ENCODE measurements at regions not wholly inside any gene's neighbourhood (a gene's known extent, or its start where the extent isn't known, plus 50 kb on each side); places are given as distances from the start of the nearest gene placed in this dataset.

DNA sequence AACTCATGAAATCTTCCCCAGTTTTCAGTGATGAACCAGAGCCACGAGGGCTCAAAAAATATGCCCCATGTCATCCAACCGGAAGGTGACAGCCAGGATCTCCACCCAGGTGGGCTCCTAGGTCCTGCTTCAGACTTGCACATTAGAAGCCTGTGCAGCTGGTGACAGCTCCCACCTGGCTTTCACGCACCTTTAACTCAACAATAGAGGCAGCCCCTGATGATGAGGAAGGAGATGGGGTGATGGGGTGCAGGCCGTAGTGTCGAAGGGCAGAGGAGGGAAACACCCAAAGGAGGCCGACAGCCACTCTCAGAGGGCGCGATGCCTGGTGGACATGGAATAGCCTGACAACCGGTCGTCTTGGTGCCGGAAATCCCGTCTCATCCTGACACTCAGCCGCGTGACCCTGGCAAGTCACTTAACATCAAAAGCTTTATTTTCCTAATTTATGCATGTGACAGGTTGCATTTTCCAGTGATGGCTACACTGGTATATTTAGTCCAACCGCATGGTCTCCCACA is 118.0 kb downstream of the SOX1 start:
- Histone ChIP-seq H3K4me3 (ENCODE audit: low read length in 2 of 2) (no peak overlapping the region), H3K4me1 (ENCODE audit: control insufficient read depth in 2 of 2, insufficient read depth in 2 of 2, low read length in 2 of 2) (no peaks in the 10 kb centered on the region), H3K9me3 (ENCODE audit: control insufficient read depth in 2 of 2, insufficient read depth in 1 of 2, low read length in 1 of 2) (no peaks in the 10 kb centered on the region), H3K27me3 (ENCODE audit: control insufficient read depth in 2 of 2, insufficient read depth in 1 of 2, low read length in 1 of 2) (no peaks in the 10 kb centered on the region), H3K36me3 (ENCODE audit: control insufficient read depth in 2 of 2, insufficient read depth in 2 of 2, low read length in 1 of 2) (no peaks in the 10 kb centered on the region), H3K27ac (ENCODE audit: low read depth in 1 of 2, low read length in 1 of 2) (no peak overlapping the region)
- DNase-seq (ENCODE audit: low read depth in 6 of 9, low spot score in 9 of 9), result no peak
- WGBS, result 90% methylated on average over 15 of the region's 15 CpGs

DNA sequence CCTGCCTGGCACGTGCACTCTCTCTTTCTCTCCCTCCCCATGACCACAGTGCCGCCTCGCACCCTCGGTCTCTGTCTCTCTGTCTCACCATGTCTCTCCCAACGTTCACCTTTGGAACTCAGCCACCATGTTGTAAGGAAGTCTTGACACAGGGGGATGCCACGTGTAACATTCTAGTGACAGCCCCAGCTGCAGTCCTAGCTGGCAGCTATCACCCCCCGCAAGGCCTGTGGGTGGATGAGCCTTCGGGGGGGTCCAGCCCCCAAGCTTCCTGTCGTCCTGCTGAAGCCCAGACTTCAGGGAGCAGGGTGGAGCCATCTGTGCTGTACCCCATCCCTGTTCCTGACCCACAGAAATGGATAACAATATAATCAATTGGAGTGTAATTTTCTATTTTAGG is 118.5 kb downstream of the SOX1 start:
- 87% methylated on average over 9 of the region's 9 CpGs for WGBS
- no peaks in the 10 kb centered on the region for H3K9me3 ChIP-seq (ENCODE audit: control insufficient read depth in 2 of 2, insufficient read depth in 1 of 2, low read length in 1 of 2)
- no peaks in the 10 kb centered on the region for H3K27me3 ChIP-seq (ENCODE audit: control insufficient read depth in 2 of 2, insufficient read depth in 1 of 2, low read length in 1 of 2)
- no peaks in the 10 kb centered on the region for H3K36me3 ChIP-seq (ENCODE audit: control insufficient read depth in 2 of 2, insufficient read depth in 2 of 2, low read length in 1 of 2)
- no peak overlapping the region for H3K27ac ChIP-seq (ENCODE audit: low read depth in 1 of 2, low read length in 1 of 2)
- no peak for DNase-seq (ENCODE audit: low read depth in 6 of 9, low spot score in 9 of 9)
- no peaks in the 10 kb centered on the region for H3K4me1 ChIP-seq (ENCODE audit: control insufficient read depth in 2 of 2, insufficient read depth in 2 of 2, low read length in 2 of 2)
- no peak overlapping the region for H3K4me3 ChIP-seq (ENCODE audit: low read length in 2 of 2)

- Histone ChIP-seq H3K27ac (ENCODE audit: low read depth in 1 of 2, low read length in 1 of 2) (no peak overlapping the region), H3K4me3 (ENCODE audit: low read length in 2 of 2) (no peak overlapping the region), H3K4me1 (ENCODE audit: control insufficient read depth in 2 of 2, insufficient read depth in 2 of 2, low read length in 2 of 2) (no peaks in the 10 kb centered on the region), H3K9me3 (ENCODE audit: control insufficient read depth in 2 of 2, insufficient read depth in 1 of 2, low read length in 1 of 2) (no peaks in the 10 kb centered on the region), H3K36me3 (ENCODE audit: control insufficient read depth in 2 of 2, insufficient read depth in 2 of 2, low read length in 1 of 2) (no peaks in the 10 kb centered on the region), H3K27me3 (ENCODE audit: control insufficient read depth in 2 of 2, insufficient read depth in 1 of 2, low read length in 1 of 2) (no peaks in the 10 kb centered on the region)
- no peak for DNase-seq (ENCODE audit: low read depth in 6 of 9, low spot score in 9 of 9)
- WGBS, result 89% methylated on average over 6 of the region's 6 CpGs
These were observed 119.1 kb downstream of the SOX1 start for GRCh38 chr13:112186091-112186490.

- Histone ChIP-seq H3K4me3 (ENCODE audit: low read length in 2 of 2) (no peak overlapping the region), H3K27ac (ENCODE audit: low read depth in 1 of 2, low read length in 1 of 2) (no peak overlapping the region), H3K27me3 (ENCODE audit: control insufficient read depth in 2 of 2, insufficient read depth in 1 of 2, low read length in 1 of 2) (no peaks in the 10 kb centered on the region), H3K4me1 (ENCODE audit: control insufficient read depth in 2 of 2, insufficient read depth in 2 of 2, low read length in 2 of 2) (no peaks in the 10 kb centered on the region), H3K36me3 (ENCODE audit: control insufficient read depth in 2 of 2, insufficient read depth in 2 of 2, low read length in 1 of 2) (no peaks in the 10 kb centered on the region), H3K9me3 (ENCODE audit: control insufficient read depth in 2 of 2, insufficient read depth in 1 of 2, low read length in 1 of 2) (no peaks in the 10 kb centered on the region)
- WGBS, result 96% methylated on average over 18 of the region's 18 CpGs
- no peak for DNase-seq (ENCODE audit: low read depth in 6 of 9, low spot score in 9 of 9)
These were observed 120.8 kb downstream of the SOX1 start for GRCh38 chr13:112187527-112188297.

DNA sequence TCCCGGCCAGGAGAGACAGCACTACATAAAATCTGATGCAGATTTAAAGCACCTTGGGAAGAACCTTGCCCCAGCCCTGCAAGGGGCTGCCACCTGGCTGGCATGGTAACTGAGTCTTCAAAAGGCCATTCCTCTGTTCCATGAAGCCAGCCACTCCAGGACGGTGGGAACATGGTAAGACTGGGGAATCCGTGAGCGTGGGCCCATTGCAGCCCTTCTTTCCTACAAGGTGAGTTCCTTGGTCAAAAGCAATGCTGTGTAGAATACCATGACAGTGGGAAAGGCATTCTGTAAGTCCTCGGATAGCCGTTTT is 121.3 kb downstream of the SOX1 start:
- Histone ChIP-seq H3K9me3 (ENCODE audit: control insufficient read depth in 2 of 2, insufficient read depth in 1 of 2, low read length in 1 of 2) (no peaks in the 10 kb centered on the region), H3K27ac (ENCODE audit: low read depth in 1 of 2, low read length in 1 of 2) (no peak overlapping the region), H3K36me3 (ENCODE audit: control insufficient read depth in 2 of 2, insufficient read depth in 2 of 2, low read length in 1 of 2) (no peaks in the 10 kb centered on the region), H3K27me3 (ENCODE audit: control insufficient read depth in 2 of 2, insufficient read depth in 1 of 2, low read length in 1 of 2) (no peaks in the 10 kb centered on the region), H3K4me3 (ENCODE audit: low read length in 2 of 2) (no peak overlapping the region), H3K4me1 (ENCODE audit: control insufficient read depth in 2 of 2, insufficient read depth in 2 of 2, low read length in 2 of 2) (no peaks in the 10 kb centered on the region)
- DNase-seq (ENCODE audit: low read depth in 6 of 9, low spot score in 9 of 9), result no peak
- WGBS, result 92% methylated on average over 6 of the region's 6 CpGs

DNA sequence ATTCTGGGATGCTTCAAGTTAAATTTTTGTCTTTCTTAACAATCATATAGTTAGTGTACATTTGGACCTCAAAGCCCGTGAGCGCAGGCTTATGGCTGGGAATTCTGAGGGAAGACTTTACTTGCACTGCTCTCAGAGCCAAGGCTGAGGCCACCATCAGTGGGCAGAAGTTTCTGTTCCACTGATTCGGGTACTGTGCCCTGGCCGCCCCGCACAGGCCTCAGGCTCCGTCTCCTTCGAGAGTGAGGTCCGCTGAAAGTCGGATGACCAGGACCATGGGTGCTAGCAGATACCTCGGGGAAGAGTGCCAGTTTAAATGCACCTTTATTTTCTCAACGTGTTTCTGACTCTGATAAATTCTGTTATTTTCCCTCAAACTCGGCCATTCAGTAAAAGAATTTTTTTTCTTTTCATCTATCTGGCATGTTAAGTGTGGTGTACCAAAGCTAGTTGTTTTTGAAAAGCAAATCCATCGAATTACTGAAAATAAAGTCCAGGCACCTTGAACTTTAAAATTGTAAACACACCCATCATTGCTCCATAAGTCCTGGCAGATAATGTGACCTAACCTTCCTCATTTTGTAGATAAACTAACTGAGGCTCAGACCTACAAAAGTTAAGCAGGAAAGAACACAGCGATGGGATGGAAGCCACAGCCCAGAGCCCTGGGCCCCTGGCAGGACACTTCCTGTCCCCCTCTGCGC is 126.7 kb downstream of the SOX1 start:
- Histone ChIP-seq H3K4me1 (ENCODE audit: control insufficient read depth in 2 of 2, insufficient read depth in 2 of 2, low read length in 2 of 2) (no peaks in the 10 kb centered on the region), H3K27ac (ENCODE audit: low read depth in 1 of 2, low read length in 1 of 2) (no peak overlapping the region), H3K36me3 (ENCODE audit: control insufficient read depth in 2 of 2, insufficient read depth in 2 of 2, low read length in 1 of 2) (no peaks in the 10 kb centered on the region), H3K27me3 (ENCODE audit: control insufficient read depth in 2 of 2, insufficient read depth in 1 of 2, low read length in 1 of 2) (no peaks in the 10 kb centered on the region), H3K4me3 (ENCODE audit: low read length in 2 of 2) (no peak overlapping the region), H3K9me3 (ENCODE audit: control insufficient read depth in 2 of 2, insufficient read depth in 1 of 2, low read length in 1 of 2) (peaks cover 3 to 10% of the 10 kb centered on the region in 2 donors)
- no peak for DNase-seq (ENCODE audit: low read depth in 6 of 9, low spot score in 9 of 9)
- 93% methylated on average over 15 of the region's 15 CpGs for WGBS

DNA sequence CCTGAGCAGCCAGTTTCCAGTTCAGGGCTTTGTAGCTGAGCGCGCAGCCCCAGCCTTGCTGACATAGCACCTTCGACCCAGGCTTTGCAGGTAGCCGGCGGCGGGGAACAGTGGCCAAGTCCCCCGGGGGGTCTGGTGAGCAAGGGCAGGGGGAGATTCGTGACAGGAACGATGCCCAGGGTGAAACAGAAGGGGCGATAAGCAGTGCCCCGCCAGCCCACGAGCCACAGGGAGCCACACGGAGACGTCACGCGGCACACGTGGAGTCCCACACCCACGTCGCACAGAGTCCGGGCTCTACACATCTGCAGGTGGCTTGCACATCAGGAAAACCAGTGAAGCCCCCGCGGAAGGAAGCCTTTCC is 127.2 kb downstream of the SOX1 start:
- no peak for DNase-seq (ENCODE audit: low read depth in 6 of 9, low spot score in 9 of 9)

DNA sequence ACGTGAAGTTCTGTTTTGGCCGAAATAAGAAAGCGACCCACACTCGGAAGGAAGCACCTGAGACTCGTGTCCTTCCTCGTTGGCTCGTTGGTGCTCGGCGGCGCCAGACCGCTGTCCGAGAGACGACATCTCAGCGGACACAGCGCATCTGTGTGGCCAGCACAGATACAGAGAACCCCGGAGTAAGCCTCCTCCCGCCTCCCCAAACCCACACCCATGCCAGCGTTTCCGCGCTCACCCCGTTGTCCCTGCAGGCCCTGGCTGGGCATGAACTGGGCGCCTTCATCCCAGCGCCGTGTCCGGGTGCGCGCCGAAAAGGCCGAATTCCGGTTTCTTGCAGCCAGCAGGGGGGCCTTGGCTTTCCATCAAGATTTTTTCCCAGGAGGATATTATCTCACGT is 127.6 kb downstream of the SOX1 start:
- DNase-seq (ENCODE audit: low read depth in 6 of 9, low spot score in 9 of 9), result no peak

More for the DNA sequence above, 127.2 kb downstream of the SOX1 start:
- Histone ChIP-seq H3K9me3 (ENCODE audit: control insufficient read depth in 2 of 2, insufficient read depth in 1 of 2, low read length in 1 of 2) (peaks cover 3 to 10% of the 10 kb centered on the region in 2 donors), H3K4me1 (ENCODE audit: control insufficient read depth in 2 of 2, insufficient read depth in 2 of 2, low read length in 2 of 2) (no peaks in the 10 kb centered on the region), H3K4me3 (ENCODE audit: low read length in 2 of 2) (no peak overlapping the region), H3K36me3 (ENCODE audit: control insufficient read depth in 2 of 2, insufficient read depth in 2 of 2, low read length in 1 of 2) (no peaks in the 10 kb centered on the region), H3K27ac (ENCODE audit: low read depth in 1 of 2, low read length in 1 of 2) (no peak overlapping the region), H3K27me3 (ENCODE audit: control insufficient read depth in 2 of 2, insufficient read depth in 1 of 2, low read length in 1 of 2) (no peaks in the 10 kb centered on the region)
- WGBS, result 94% methylated on average over 22 of the region's 22 CpGs

DNA sequence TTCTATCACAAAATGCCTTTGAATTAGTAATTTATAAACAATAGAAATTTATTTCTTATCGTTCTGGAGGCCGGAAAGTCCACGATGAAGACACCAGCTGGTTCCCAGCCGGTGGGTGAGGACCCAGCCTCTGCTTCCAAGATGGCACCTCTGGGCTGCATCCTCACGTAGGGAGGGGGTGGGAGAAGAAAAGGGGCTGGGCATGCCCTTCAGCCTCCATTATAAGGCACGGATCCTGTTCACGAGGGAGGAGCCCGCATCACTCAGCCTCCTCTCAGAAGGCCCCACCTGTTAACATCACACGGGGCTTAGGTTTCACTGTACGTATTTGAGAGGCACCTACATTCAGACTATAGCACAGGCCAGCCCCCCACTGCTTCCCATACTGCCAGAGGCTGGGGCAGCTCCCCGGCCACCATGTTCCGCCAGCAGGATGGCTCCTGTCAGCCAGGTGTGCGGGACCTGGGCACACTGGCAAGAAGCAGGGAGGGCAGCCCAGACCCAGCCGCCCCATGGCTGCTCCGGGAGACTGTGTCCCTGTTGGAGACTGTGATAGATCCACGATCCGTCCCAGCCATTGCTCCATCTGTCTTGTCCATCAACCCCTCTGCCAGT is 131.6 kb downstream of the SOX1 start:
- Histone ChIP-seq H3K4me3 (ENCODE audit: low read length in 2 of 2) (no peak overlapping the region), H3K27me3 (ENCODE audit: control insufficient read depth in 2 of 2, insufficient read depth in 1 of 2, low read length in 1 of 2) (peaks cover 0 to 6% of the 10 kb centered on the region in 2 donors), H3K4me1 (ENCODE audit: control insufficient read depth in 2 of 2, insufficient read depth in 2 of 2, low read length in 2 of 2) (no peaks in the 10 kb centered on the region), H3K36me3 (ENCODE audit: control insufficient read depth in 2 of 2, insufficient read depth in 2 of 2, low read length in 1 of 2) (no peaks in the 10 kb centered on the region), H3K27ac (ENCODE audit: low read depth in 1 of 2, low read length in 1 of 2) (no peak overlapping the region), H3K9me3 (ENCODE audit: control insufficient read depth in 2 of 2, insufficient read depth in 1 of 2, low read length in 1 of 2) (peaks cover 3 to 10% of the 10 kb centered on the region in 2 donors)
- 93% methylated on average over 17 of the region's 17 CpGs for WGBS
- DNase-seq (ENCODE audit: low read depth in 6 of 9, low spot score in 9 of 9), result no peak

More for the DNA sequence above, 127.6 kb downstream of the SOX1 start:
- Histone ChIP-seq H3K27ac (ENCODE audit: low read depth in 1 of 2, low read length in 1 of 2) (no peak overlapping the region), H3K9me3 (ENCODE audit: control insufficient read depth in 2 of 2, insufficient read depth in 1 of 2, low read length in 1 of 2) (peaks cover 3 to 10% of the 10 kb centered on the region in 2 donors), H3K4me1 (ENCODE audit: control insufficient read depth in 2 of 2, insufficient read depth in 2 of 2, low read length in 2 of 2) (no peaks in the 10 kb centered on the region), H3K27me3 (ENCODE audit: control insufficient read depth in 2 of 2, insufficient read depth in 1 of 2, low read length in 1 of 2) (no peaks in the 10 kb centered on the region), H3K4me3 (ENCODE audit: low read length in 2 of 2) (no peak overlapping the region), H3K36me3 (ENCODE audit: control insufficient read depth in 2 of 2, insufficient read depth in 2 of 2, low read length in 1 of 2) (no peaks in the 10 kb centered on the region)
- WGBS, result 95% methylated on average over 31 of the region's 31 CpGs

Measured in thymus (tissue), 11 donors.